ENCODE measurements at regions not wholly inside any gene's neighbourhood (a gene's known extent, or its start where the extent isn't known, plus 50 kb on each side); places are given as distances from the start of the nearest gene placed in this dataset.

DNA sequence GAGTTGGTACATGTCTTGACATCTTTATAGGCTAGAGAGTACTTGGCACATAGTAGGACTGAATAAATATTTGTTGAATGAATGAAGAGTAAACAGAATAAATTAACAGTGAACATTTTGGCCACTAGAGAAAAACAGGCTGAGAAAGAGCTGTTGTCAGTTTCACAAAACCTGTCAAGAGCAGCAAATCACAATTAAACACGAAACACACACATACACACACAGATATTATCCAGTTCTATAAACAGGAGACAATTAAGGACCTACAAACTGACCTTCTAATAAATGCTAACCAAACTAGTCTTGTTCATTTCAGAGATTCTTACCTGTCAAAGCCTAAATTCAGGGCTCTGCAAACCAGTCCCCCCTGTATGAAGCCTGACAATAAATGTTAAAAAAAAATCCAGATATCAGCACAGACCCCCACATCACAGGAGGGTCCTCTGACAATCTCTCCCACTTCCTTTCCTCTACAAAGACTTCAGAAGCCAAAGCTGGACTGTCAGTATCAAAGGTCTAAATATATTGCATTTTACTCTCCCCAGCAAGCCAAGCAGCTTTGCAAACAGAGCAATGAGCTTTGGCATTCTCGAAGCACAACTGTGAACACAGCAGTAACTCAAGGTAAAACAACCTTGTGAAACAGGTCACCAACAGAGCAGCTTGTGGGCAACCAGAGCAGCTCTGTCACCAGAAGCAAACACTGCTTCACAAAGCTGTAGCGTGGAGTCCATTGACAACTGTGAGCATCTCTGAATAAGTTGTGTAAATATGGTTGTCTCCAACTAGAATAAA is 229.9 kb downstream of the TBXT start:
- Histone ChIP-seq H3K4me2 (no peak overlapping the region), H3K79me2 (replicated peaks; ENCODE audit: insufficient read depth) (no peaks in the 10 kb centered on the region), H4K20me1 (replicated peaks; ENCODE audit: insufficient read depth) (no peaks in the 10 kb centered on the region), H3K27me3 (ENCODE audit: insufficient read depth) (no peaks in the 10 kb centered on the region), H3F3A (replicated peaks; ENCODE audit: low read depth) (no peaks in the 10 kb centered on the region), H3K4me3 (no peak overlapping the region), H3K36me3 (ENCODE audit: insufficient read depth) (no peaks in the 10 kb centered on the region), H3K27ac (ENCODE audit: low read depth) (no peak overlapping the region), H3K4me1 (ENCODE audit: insufficient read depth) (no peaks in the 10 kb centered on the region), H2AFZ (no peak overlapping the region), H3K9me2 (ENCODE audit: insufficient read depth) (peaks cover 8% of the 10 kb centered on the region; the same call in 1 of the 2 replicates)
- DNase-seq (ENCODE audit: low spot score) (no peak), ATAC-seq (no peak)
- H3K4me1 Mint-ChIP-seq = no peaks in the 10 kb centered on the region
- H3K9me3 Mint-ChIP-seq = peaks cover 4% of the 10 kb centered on the region; the same call in 2 of the 3 replicates
- peaks cover 8% of the 10 kb centered on the region for H3K27me3 Mint-ChIP-seq (ENCODE audit: insufficient read depth, low read depth, poor library complexity)
- no peak overlapping the region for H3K4me3 Mint-ChIP-seq
- no peaks in the 10 kb centered on the region for H3K36me3 Mint-ChIP-seq (ENCODE audit: low read depth)
- no peak overlapping the region; the same call in 1 of the 2 replicates for H3K27ac Mint-ChIP-seq
- TF ChIP-seq ZNF331 (CRISPR knock-in tag; IDR thresholded peaks at IDR 0.05; ENCODE audit: low read depth) = no peak
- no peak for TF ChIP-seq CREB1 (CRISPR knock-in tag; IDR thresholded peaks at IDR 0.05; ENCODE audit: low read depth)
- TF ChIP-seq JUNB (IDR thresholded peaks at IDR 0.05; ENCODE audit: unreplicated experiment) = no peak
- no peak for TF ChIP-seq EZH2phosphoT487 (IDR thresholded peaks at IDR 0.05; ENCODE audit: unreplicated experiment)
- TF ChIP-seq, protein P1, sequence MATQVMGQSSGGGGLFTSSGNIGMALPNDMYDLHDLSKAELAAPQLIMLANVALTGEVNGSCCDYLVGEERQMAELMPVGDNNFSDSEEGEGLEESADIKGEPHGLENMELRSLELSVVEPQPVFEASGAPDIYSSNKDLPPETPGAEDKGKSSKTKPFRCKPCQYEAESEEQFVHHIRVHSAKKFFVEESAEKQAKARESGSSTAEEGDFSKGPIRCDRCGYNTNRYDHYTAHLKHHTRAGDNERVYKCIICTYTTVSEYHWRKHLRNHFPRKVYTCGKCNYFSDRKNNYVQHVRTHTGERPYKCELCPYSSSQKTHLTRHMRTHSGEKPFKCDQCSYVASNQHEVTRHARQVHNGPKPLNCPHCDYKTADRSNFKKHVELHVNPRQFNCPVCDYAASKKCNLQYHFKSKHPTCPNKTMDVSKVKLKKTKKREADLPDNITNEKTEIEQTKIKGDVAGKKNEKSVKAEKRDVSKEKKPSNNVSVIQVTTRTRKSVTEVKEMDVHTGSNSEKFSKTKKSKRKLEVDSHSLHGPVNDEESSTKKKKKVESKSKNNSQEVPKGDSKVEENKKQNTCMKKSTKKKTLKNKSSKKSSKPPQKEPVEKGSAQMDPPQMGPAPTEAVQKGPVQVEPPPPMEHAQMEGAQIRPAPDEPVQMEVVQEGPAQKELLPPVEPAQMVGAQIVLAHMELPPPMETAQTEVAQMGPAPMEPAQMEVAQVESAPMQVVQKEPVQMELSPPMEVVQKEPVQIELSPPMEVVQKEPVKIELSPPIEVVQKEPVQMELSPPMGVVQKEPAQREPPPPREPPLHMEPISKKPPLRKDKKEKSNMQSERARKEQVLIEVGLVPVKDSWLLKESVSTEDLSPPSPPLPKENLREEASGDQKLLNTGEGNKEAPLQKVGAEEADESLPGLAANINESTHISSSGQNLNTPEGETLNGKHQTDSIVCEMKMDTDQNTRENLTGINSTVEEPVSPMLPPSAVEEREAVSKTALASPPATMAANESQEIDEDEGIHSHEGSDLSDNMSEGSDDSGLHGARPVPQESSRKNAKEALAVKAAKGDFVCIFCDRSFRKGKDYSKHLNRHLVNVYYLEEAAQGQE (IDR thresholded peaks at IDR 0.05; ENCODE audit: unreplicated experiment) = no peak
- TF ChIP-seq ZNF462 (CRISPR knock-in tag; IDR thresholded peaks at IDR 0.05) = no peak
- no peak for TF ChIP-seq NANOG (IDR thresholded peaks at IDR 0.05; ENCODE audit: borderline replicate concordance)
- no peak for TF ChIP-seq STAT1 (IDR thresholded peaks at IDR 0.05; ENCODE audit: unreplicated experiment)
- no peak for TF ChIP-seq CTCF (conservative IDR thresholded peaks at IDR 0.05; ENCODE audit: low read depth in 2 of 2)
- TF ChIP-seq POLR2AphosphoS5 (IDR thresholded peaks at IDR 0.05; ENCODE audit: low read depth) = no peak
- no peak for TF ChIP-seq EZH2 (IDR thresholded peaks at IDR 0.05; ENCODE audit: low read depth, unreplicated experiment)
- TF ChIP-seq, protein P2, sequence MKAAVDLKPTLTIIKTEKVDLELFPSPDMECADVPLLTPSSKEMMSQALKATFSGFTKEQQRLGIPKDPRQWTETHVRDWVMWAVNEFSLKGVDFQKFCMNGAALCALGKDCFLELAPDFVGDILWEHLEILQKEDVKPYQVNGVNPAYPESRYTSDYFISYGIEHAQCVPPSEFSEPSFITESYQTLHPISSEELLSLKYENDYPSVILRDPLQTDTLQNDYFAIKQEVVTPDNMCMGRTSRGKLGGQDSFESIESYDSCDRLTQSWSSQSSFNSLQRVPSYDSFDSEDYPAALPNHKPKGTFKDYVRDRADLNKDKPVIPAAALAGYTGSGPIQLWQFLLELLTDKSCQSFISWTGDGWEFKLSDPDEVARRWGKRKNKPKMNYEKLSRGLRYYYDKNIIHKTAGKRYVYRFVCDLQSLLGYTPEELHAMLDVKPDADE (IDR thresholded peaks at IDR 0.05) = no peak
- no peak for TF ChIP-seq ZNF114 (CRISPR knock-in tag; IDR thresholded peaks at IDR 0.05)

Data from GM23338 (cell line).